HuH-7 (cell line): ENCODE measurements at regions not wholly inside any gene's neighbourhood (a gene's known extent, or its start where the extent isn't known, plus 50 kb on each side); places are given as distances from the start of the nearest gene placed in this dataset.
"Not testable (repeated sequence)": the region's sequence is repeated elsewhere in the genome, so short reads cannot be mapped to it uniquely, and the experiment has no call there.

Experiments
- DNase-seq: peaks from one replicate; pipeline ENCODE4 v3.0.0; 2011; ENCODE audit warnings: low spot score

DNA sequence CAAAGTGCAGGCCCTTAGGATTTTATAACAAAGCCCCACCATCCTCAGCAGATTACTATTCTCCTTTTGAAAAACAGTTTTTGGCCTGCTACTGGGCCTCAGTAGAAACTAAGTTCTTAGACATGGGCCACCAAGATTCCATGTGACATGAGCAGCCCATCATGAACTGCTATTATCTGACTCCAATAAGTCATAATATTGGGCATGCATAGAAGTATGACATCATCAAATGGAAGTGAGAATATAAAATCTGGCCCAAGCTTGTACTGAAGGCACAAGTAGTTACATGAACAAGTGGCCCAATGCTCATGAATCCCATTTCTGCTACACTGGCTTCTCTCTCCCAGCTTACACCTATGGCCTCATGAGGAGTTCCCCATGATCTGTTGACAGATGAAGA is 404.8 kb downstream of the EPHA5 start:
- DNase-seq: no peak

DNA sequence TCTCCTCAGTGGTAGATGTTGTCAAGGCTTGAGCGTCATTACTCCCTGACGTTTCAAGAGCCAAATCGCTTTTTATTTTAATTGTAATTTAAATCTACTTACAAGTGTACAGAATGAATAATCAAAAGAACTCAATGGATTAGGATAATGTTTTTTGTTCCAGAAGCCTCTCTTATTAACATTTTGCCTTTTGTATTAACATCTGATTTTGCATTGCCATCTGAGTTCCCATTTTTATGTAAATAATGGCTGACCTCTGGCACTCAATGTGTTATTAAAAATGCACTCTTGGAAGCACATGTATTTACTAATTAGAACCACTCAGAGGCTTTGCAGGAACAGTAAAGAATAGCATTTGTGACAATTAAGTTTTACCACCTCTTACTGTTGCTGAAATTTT is 411.0 kb downstream of the EPHA5 start:
- no peak for DNase-seq

DNA sequence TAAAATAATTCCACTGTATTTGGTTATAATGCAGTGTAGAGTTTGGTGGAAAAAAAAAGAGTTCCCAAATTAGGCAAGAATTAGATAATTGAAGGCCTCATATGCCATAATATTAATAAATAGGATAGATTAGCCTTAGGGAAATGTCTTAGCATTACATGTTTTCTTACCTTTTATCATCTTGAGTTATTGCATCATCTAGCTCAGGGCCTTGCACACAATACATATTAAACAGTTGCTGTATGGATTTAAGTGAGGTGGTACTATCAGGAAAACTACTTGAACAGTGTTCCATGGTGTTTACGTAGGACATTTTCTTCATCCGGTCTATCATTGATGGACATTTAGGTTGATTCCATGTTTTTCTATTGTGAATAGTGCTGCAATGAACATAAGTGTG is 419.4 kb downstream of the EPHA5 start:
- DNase-seq: no peak

DNA sequence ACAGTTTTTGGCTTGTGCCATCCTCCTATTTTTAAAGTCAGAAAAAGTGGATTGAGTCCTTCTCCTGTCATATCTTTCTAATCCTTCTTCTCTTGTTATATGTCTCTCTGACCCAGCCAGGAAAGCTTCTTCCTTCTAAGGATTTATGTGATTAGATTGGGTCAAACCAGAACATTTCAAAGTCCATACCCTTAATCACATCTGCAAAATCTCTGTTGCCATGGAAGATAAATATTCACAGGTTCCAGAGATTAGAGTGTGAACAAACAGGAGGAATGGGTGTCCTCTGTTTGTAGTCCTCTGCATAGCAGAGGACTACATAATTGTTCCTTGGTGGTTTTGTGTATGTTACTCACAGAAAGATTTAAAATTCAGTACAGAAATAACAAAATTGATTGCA is 421.2 kb downstream of the EPHA5 start:
- DNase-seq: no peak

DNA sequence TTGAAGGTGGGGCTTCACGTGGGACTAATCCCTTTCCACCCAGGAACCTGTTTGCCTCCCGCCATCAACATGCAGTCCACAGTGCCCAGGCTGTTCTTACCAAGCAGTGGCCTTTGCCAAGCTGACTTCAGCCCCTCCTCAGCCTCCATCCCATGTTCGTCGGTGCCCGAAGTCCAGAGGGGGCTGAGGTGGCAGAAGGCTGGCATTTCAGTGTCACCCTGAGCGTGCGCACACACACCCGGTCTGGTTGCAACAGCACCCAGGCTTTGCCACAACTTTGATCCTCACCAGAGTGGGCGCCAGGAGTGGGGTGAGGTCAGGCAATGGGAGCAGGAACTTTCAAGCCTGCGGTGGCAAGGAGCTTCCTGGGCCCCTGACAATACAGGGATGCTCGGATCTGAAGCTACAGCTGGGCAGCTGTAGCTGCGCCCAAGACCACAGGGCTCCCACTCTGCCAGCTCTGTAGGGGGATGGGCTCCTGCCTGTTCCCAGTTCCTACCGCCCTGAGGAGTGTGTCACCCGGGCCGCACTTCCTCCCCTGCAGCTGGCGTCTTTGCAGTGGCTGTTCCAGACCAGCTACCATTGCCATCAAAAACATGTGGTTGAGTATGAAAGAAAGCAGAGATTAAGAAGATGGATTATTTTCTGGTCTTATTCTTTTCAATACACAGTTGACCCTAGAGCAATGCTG is 428.0 kb downstream of the EPHA5 start:
- peak; percentile 34 for DNase-seq

DNA sequence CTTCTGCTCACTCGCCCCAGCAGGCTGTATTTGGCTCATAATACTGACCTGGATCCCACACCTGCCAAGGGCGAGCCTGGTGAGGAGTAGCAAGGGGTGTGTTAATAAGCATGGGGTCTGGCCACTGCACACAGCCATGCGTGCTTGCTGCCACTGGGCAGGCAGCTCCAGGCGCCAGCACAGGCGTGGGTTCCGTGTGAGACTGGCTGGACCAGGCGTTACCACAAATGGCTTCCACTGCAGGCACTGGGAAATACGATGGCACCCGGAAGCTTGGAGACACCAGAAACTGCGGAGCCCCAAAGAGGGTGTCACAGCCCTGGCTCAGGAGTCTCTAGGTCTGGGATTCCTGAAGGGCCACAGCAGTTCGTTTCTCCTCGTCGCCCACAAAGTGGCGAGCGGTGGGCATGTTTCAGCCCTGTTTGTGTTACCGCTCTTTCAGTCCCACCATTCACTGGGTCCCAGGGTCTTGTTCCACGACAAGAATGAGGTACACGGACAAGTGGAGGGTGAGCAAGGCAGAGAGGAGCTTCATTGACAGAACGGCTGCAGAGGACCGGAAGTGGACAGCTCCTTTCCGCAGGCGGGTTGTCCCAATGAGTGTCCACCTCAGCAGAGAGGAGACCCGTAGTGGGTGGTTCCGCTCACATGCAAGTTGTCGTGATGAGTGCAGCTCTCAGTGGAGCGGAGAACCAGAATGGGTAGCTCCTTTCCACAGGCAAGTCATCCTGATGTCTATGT is 428.9 kb downstream of the EPHA5 start:
- DNase-seq: peak; percentile 66

DNA sequence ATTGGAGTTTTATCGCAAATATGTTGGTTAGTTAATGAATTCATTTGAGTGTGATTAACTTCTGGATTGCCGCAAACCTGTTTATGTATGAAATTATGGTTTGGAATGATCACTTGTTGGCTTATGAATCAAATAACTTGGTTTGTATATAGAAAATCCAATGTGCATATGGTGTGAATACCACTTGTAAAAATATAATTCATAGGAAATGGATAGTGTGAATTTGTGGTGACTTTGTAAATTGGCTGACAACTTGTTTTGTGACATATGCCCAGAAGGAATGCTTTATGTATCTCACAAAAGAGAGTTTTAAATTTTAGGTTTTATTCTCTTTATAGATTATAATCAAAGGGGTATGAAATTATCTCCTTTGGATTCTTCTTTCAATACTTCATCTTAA is 436.2 kb downstream of the EPHA5 start:
- no peak for DNase-seq

DNA sequence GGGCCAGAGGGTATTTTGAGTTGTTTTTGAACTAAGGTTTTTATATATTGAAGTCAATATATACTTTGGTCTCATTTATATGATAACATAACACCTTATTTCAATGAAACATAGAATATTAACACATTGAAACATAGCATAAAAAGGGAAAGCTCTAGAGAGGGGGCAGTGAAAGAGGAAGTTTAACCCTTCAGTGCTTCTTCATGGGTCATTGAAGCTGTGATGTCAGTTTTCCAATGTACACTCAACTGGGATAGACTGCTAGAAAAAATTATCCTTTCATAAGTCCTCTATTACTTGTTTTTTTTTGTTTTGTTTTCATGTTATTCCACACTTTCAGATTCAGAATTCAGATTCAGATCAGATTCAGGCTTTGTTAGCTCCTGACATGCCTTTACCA is 442.7 kb downstream of the EPHA5 start:
- no peak for DNase-seq

DNA sequence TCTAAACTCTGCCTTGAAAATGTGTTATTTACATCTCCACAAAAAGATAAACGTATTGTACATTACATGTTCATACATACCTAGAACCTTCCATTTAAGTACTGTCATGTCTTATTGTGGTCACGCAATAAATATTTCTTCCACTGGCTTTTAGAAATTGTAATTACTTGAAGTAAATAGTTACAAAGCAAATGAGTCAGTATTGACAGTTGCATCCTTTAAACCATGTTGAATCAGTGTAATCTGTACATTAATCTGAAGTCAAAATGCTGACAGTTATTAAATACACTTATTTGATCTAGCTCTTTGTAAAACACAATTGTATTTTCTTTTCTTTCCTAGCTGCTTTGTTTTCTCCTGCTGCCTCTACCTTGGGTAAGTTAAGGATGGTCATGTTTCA is 446.7 kb downstream of the EPHA5 start:
- DNase-seq: no peak

DNA sequence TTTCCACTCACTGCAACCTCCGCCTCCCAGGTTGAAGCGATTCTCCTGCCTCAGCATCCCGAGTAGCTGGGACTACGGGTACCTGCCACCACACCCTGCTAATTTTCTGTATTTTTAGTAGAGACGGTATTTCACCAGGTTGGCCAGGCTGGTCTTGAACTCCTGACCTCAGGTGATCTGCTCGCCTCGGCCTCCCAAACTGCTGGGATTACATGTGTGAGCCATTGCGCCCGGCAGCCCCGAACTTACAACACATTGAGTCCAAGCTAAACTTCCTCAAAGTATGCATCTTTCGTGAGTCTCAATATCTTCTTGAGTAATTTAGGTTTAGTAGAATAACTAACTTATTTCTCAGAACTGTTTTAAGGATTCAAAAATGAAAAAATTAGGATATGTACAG is 447.2 kb downstream of the EPHA5 start:
- DNase-seq: not testable (repeated sequence)

DNA sequence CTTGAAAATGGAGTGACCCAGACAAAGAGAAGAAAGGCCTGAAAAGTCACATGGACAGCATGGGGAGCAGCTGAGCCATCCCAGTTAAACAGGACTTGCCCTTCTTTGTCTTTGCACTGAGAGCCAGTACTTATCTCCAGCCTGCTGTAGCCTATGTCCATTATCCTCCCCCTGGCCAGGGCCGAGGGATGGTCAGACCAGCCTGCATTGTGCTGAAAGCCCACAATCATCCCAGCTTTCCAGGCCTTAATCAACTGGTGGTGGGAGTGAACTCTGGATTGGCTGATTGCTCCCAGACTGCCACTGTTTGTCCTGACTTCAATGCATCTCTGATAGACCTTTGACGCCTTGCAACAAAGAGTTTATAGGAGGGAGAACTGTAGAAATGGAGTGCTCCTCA is 453.1 kb downstream of the EPHA5 start:
- no peak for DNase-seq

DNA sequence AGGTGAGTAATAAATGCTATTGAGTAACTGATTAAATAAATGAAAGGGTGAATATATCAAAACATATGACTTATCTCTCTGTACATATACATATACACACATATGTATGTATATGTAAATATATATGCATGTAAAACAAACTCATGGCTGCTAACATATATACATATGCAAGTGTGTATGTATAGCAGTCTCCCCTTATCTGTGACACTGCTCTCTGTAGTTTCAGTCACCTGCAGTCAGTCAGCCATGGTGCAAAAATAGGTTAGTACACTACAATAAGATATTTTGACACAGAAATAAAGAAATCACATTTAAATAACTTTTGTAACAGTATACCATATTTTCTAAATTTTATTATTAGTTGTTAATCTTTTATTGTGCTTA is 467.4 kb downstream of the EPHA5 start:
- no peak for DNase-seq

DNA sequence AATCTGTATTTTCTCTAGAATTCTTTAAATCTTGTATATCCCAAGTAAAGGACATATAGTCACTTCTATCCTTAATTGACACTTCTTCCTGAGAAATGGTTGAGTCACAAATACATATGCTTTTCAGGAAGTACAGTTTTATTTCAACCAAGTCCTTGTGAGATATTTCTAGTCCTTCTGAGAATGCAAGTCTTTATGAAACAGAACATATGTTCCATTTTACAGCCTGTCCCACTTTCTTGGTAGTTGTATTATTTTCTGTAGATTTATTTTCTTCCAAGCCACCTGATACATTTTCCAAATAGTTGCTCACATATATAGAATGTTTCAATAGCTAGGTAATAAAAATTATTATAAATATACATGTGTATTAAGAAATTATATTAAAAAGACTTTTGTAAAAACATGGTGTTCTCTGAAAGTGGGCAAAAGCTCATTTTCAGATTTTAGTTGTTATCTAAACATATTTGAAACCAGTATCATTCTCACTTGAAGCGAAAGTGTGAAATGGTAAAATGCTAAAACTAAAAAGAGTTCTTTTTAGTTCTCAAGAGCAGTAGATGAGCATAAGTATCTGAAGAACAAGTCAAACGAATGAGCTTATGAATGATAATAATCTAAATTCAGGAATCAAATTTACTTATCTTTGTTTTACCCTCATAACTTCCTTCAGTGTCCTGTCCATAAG is 468.0 kb downstream of the EPHA5 start:
- DNase-seq: no peak

DNA sequence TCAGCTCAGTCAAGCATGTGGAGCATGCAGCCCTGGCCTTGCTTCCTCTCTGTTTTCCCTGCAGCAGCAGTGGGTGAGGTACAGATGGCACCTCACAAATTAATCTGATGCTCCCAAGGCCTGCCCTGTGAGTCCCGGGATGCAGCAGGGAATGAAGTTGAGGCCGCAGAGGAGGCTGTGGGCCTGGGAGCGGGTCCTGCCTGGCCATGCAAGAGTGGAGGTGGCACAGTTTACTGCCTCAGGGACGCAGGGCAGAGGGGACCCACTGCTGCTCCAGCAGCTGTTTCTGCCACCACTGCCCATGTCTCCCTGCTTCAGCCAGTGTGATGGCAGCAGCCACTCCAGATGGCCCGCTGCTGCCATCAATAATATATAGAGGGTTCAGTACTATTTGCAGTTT is 474.6 kb downstream of the EPHA5 start:
- no peak for DNase-seq

DNA sequence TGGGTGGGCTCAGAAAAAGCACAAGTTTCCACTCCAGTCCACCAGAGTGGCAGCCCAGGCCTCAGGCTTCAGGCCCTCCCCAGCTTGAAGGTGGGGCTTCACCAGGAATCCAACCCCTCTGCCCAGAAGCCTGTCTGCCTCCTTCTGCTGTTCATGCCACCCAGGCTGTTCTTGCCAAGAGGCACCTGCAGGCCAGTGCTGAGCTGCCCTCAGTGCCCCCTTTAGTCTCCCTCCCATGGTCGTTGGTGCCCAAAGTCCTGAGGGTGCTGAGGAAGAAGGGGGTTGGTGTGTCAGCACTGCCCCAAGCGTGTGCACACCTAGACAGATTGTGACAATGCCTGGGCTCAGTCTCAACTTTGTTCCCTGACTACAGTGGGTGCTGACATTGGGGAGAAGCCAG is 475.3 kb downstream of the EPHA5 start:
- DNase-seq: no peak

DNA sequence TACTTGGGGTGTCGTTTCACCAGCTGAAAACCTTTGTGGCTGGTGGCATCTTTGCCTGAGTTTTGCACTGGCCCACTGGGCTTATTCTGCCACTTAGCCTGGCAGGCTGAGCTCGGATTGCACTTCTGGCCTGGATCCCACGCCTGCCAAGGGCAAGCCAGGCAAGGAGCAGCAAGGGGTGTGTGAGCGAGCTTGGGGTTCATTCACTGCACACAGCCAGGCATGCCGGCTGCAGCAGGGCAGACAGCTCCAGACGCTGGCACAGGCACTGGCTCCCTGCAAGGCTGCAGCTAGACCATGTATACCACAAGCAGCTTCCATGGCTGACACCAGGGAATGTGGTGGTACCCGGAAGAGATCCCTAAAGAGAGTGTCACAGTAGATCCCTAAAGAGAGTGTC is 476.3 kb downstream of the EPHA5 start:
- no peak for DNase-seq

DNA sequence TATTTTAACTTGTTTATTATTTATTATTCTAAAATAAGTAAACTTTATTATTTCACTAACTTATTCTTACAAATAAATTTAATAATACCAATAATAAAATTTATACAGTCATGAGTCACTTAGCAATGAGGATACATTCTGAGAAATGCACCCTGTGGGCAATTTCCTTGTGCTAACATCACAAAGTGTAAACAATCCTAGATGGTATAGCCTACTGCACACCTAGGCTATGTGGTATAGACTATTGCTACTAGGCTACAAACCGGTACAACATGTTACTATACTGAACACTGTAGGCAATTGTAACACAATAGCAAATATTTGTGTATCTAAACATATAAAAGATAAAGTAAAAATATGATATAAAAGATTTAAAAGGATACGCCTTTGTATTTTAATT is 479.5 kb downstream of the EPHA5 start:
- no peak for DNase-seq

DNA sequence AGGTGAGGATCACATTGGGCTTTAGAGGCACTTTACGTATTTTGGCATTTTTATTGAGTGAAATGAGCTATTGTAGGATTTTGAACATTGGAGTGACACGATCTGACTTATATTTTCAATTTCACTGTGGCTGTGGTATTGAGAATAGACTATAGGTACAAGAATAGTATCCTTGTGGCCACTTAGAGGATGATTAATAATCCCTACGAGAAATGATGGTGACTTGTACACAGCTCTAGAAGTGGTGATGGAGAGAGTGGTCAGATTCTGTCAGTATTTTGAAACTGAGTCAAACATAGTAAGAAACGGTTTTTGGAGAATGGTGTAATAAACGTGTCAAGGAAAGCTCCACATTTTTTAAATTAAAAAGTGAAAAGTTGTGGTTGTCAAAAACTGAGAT is 494.7 kb downstream of the EPHA5 start:
- no peak for DNase-seq

DNA sequence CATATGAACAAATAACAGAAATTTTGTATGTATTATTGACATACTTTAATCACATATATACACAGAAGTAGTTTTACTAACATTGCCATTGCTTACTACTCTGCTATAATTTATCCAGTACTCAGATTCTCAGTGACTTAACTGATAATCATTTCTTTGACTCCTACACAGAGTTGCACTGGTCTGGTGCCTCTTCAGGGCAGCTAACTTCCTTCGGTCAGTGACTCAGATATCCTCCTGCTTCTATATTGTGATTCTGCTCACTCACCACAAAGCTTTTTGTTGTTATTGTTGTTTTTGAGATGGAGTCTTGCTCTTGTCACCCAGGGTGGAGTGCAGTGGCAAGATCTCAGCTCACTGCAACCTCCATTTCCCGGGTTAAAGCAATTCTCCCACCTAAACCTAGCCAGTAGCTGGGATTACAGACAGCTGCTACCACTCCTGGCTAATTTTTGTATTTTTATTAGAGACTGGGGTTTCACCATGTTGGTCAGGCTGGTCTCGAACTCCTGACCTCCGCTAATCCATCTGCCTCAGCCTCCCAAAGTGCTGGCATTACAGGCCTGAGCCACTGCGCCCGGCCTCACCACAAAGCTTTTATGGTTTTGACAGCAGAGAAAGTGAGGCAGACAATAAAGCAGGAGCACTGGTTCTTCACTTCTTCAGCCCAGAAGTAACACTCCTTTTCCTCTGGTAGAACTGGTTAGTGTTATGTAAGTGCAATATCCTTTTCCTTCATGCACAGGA is 499.3 kb downstream of the EPHA5 start:
- DNase-seq: no peak

DNA sequence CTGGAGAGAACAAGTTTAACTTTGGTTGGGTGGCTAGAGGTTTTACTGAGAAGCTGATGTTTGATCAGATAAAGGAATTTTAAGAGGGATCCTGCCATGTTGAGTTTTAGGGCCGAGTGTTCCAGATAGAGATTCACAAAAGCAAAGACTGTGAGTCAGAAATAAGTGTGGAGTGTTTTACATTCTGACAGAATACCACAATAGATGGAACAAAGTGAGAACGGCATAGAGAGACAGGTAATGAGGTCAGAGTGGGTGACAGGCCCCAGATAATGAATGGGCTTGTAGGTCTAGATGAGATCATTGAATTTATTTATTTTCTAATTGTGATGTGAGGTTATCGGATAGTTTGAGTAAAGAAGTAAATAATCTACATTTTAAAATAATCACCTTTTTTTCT is 502.6 kb downstream of the EPHA5 start:
- DNase-seq: no peak

DNA sequence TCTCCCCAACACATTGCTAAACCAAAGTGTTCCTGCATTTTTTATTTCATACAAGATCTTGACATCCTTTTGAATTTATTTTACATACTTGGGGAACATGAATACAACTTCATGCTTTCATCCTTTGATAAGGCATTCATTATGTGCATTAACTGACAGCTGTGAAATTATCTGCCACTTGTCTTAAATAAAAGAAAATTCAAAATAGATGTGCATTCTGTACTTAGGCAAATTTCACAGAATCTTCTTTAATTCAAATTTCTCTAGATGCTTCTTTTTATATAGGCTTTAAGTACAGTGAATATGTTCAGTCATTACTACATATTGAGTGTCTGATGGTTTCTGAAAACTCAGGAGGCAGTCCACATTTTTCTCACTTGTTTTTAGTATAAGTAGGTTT is 518.1 kb downstream of the EPHA5 start:
- DNase-seq: no peak

DNA sequence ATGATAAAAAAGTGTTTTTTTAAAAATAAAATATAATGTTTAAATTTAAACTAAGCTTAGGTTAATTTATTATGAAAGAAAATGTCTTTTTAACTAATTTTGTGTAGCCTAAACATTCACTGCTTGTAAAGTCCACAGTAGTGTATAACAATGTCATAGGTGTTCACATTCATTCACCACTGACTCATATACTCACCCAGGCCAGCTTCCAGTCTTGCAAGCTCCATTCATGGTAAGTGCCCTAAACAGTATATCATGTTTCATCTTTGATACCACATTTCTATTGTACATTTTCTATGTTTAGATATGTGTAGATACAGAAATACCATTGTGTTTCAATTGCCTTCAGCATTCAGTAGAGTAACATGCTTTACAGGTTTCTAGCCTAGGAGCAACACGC is 530.3 kb downstream of the EPHA5 start:
- DNase-seq: no peak

DNA sequence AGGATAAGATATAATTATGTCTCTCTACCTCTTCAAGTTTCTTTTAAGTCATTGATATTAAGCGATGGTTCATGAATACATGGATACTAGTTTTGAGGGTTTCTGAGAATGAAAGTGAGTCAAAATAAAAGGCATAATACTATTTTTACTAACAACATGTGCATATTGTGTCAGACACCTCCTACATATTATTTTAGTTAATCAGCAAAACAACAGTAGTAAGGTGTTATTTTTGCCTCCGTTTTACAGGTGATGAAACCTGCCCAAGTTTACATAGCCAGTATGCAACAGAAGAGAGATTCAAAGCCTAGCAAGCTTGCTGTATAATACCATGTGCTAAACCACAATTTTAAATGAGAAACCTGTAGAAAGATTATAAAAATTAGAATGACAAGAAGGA is 544.1 kb downstream of the EPHA5 start:
- DNase-seq: no peak
